SK-N-MC (cell line): ENCODE measurements at regions not wholly inside any gene's neighbourhood (a gene's known extent, or its start where the extent isn't known, plus 50 kb on each side); places are given as distances from the start of the nearest gene placed in this dataset.

Experiments
- DNase-seq: peaks from one replicate; pipeline ENCODE4 v3.0.0-alpha.2; 2011; ENCODE audit warnings: low read depth, low spot score
- H3K27ac ChIP-seq: fragments of 200-600 bp; sonication (generic); 2 replicates; pipeline ENCODE4 v1.5.1; 2016; ENCODE audit warnings: mixed run types
- H3K36me3 ChIP-seq: fragments of 200-600 bp; sonication (generic); 2 replicates; pipeline ENCODE4 v1.6.1; 2017; ENCODE audit warnings: antibody characterized with exemption, low read length, mixed read lengths; ENCODE audit not compliant: insufficient read depth
- H3K4me3 ChIP-seq: fragments of 200-600 bp; sonication (generic); 2 replicates; pipeline ENCODE4 v1.5.1; 2016
- H3K9ac ChIP-seq: fragments of 200-600 bp; sonication (generic); 2 replicates; pipeline ENCODE4 v1.8.0; 2017; ENCODE audit warnings: mixed run types, mixed read lengths; ENCODE audit not compliant: insufficient read length
- H3K9me3 ChIP-seq: fragments of 200-600 bp; sonication (generic); 2 replicates; pipeline ENCODE4 v1.6.1; 2017; ENCODE audit warnings: low read depth, mild to moderate bottlenecking, antibody characterized with exemption, low read length, moderate library complexity, mixed read lengths
- EZH2 ChIP-seq: fragments of 200-600 bp; sonication (generic); IDR thresholded peaks from one replicate; pipeline ENCODE4 v1.6.1; 2017; ENCODE audit warnings: antibody characterized with exemption
- FOXP2 ChIP-seq: optimal IDR thresholded peaks from 2 replicates; pipeline ENCODE3; 2011; ENCODE audit warnings: mild to moderate bottlenecking, moderate library complexity; ENCODE audit not compliant: insufficient read depth; ENCODE audit errors: extremely low read length, control extremely low read depth
- POLR2AphosphoS5 ChIP-seq: IDR thresholded peaks from 2 replicates; pipeline ENCODE4 v1.6.1; 2012; ENCODE audit warnings: mild to moderate bottlenecking, low read depth, low read length, borderline replicate concordance

- Histone ChIP-seq H3K9me3 (no peaks in the 10 kb centered on the region), H3K4me3 (no peak overlapping the region), H3K27ac (no peak overlapping the region), H3K36me3 (no peaks in the 10 kb centered on the region), H3K9ac (no peak overlapping the region)
- no peak for DNase-seq
- TF ChIP-seq EZH2 (no peak), POLR2AphosphoS5 (no peak), FOXP2 (no peak)
Measured at GRCh38 chr2:13485256-13485655, 768.5 kb downstream of the TRIB2 start.

DNA sequence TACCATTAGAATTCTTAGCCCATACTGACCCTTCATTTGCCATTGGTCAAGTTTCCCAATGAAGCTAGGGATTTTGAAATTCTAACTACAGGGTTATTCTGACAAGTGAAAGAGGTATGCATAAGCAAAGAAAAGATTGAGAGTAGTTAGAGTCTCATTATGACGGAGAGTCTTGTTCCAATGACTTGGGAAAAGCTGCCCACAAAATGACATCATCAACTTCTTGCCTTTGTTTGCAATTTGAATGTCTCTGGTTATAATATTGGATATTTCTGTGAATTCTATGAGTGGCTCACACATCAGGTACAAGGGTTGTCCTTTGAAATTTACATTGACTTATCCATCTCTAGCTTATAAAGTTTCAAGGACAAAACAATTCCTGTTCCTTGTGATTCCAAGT is 772.2 kb downstream of the TRIB2 start:
- no peak for DNase-seq
- H3K9me3 ChIP-seq: no peaks in the 10 kb centered on the region
- H3K9ac ChIP-seq: no peak overlapping the region
- H3K36me3 ChIP-seq: no peaks in the 10 kb centered on the region
- no peak overlapping the region for H3K27ac ChIP-seq
- TF ChIP-seq POLR2AphosphoS5 (no peak), FOXP2 (no peak), EZH2 (no peak)
- H3K4me3 ChIP-seq: no peak overlapping the region

DNA sequence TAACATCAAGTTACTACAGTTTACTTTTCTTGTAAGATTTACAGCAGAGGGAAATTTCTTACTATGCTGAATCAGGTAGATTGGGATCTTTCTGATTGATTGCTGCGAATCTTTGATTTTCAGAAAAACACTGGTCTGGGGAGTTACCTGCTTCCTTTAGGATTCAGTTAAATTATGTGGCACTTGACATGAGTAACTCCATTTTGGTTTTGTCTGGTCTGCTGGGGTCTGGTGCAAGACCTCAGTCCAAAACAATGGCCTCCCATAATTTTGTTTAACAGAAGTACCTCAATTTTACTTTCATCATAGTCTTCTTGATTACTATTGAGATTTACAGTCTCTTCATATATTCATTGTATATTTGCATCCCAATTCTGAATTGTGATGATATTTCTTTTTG is 775.5 kb downstream of the TRIB2 start:
- H3K9ac ChIP-seq: no peak overlapping the region
- H3K9me3 ChIP-seq: no peaks in the 10 kb centered on the region
- no peak overlapping the region for H3K4me3 ChIP-seq
- TF ChIP-seq FOXP2: no peak
- TF ChIP-seq EZH2: no peak
- no peak for TF ChIP-seq POLR2AphosphoS5
- DNase-seq: no peak
- no peaks in the 10 kb centered on the region for H3K36me3 ChIP-seq
- H3K27ac ChIP-seq: no peak overlapping the region

GRCh38 chr2:13495051-13495450 is 778.3 kb downstream of the TRIB2 start:
- H3K27ac ChIP-seq: no peak overlapping the region
- DNase-seq: no peak
- H3K9me3 ChIP-seq: no peaks in the 10 kb centered on the region
- no peaks in the 10 kb centered on the region for H3K36me3 ChIP-seq
- no peak overlapping the region for H3K4me3 ChIP-seq
- H3K9ac ChIP-seq: no peak overlapping the region
- TF ChIP-seq POLR2AphosphoS5: no peak

GRCh38 chr2:13504808-13505207 is 788.1 kb downstream of the TRIB2 start:
- Histone ChIP-seq H3K4me3 (no peak overlapping the region), H3K9ac (no peak overlapping the region), H3K36me3 (no peaks in the 10 kb centered on the region), H3K27ac (no peak overlapping the region), H3K9me3 (no peaks in the 10 kb centered on the region)
- no peak for DNase-seq
- TF ChIP-seq EZH2: no peak
- TF ChIP-seq FOXP2: no peak
- no peak for TF ChIP-seq POLR2AphosphoS5

GRCh38 chr2:13508671-13509070 is 791.9 kb downstream of the TRIB2 start:
- Histone ChIP-seq H3K36me3 (no peaks in the 10 kb centered on the region), H3K9ac (no peak overlapping the region)
- no peak for DNase-seq

DNA sequence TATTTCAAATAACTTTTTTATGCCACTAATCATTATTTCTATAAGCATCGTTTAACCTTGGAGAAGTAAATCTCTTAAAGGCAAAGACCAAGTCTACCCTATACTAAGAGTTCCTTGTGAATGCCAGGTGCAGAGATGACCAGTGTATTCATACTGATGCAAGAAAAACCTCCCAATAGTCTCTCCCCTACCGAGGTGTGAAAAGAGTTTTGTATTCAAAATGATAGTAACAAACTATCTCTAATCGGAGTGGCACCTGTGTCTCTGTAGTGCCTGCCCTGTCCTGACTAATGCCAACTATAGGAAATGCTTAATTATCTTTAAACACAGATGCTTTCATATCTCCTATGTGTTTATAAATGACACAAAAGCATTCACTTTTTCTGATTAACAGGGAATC is 798.5 kb downstream of the TRIB2 start:
- H3K9ac ChIP-seq: no peak overlapping the region
- TF ChIP-seq FOXP2: no peak
- TF ChIP-seq EZH2: no peak
- no peak for TF ChIP-seq POLR2AphosphoS5
- no peaks in the 10 kb centered on the region for H3K9me3 ChIP-seq
- no peaks in the 10 kb centered on the region for H3K36me3 ChIP-seq
- no peak for DNase-seq
- no peak overlapping the region for H3K27ac ChIP-seq
- H3K4me3 ChIP-seq: no peak overlapping the region

More at GRCh38 chr2:13508671-13509070, 791.9 kb downstream of the TRIB2 start:
- Histone ChIP-seq H3K9me3 (no peaks in the 10 kb centered on the region), H3K4me3 (no peak overlapping the region), H3K27ac (no peak overlapping the region)
- TF ChIP-seq POLR2AphosphoS5 (no peak), EZH2 (no peak), FOXP2 (no peak)

- Histone ChIP-seq H3K9ac (no peak overlapping the region), H3K4me3 (no peak overlapping the region), H3K9me3 (no peaks in the 10 kb centered on the region), H3K27ac (no peak overlapping the region), H3K36me3 (no peaks in the 10 kb centered on the region)
- TF ChIP-seq POLR2AphosphoS5: no peak
- no peak for TF ChIP-seq FOXP2
- no peak for TF ChIP-seq EZH2
- DNase-seq: no peak
Measured at GRCh38 chr2:13522096-13522495, 805.4 kb downstream of the TRIB2 start.
